ENCODE measurements at regions not wholly inside any gene's neighbourhood (a gene's known extent, or its start where the extent isn't known, plus 50 kb on each side); places are given as distances from the start of the nearest gene placed in this dataset.

DNA sequence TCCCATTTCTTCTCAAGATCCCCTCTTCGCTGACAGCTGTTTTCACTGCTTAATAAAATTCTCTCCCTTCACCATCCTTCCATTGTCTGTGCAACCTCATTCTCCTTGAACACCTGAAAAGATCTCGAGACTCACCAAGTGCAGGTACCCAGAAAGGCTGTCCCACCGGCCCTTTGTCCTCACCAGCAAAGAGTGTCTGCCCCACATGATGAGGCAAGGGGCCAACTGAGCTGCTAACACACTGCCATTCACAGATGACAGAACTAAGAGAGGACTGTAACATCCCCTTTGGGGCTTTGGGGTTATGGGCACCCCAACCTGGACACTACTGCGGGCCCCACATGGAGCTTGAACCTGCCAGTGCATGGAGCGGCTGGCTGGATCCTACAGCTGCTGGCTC, 771.4 kb upstream of the MIR17HG start:
- no peaks in the 10 kb centered on the region for H3K9me3 ChIP-seq (ENCODE audit: low read depth, low read length, poor library complexity, severe bottlenecking)
- H3K4me1 ChIP-seq (ENCODE audit: insufficient read depth, low read length, poor library complexity, severe bottlenecking) = no peaks in the 10 kb centered on the region
- no peaks in the 10 kb centered on the region for H3K36me3 ChIP-seq (ENCODE audit: insufficient read depth, low read length, poor library complexity, severe bottlenecking)
- no peaks in the 10 kb centered on the region for H3K27me3 ChIP-seq (replicated peaks; ENCODE audit: insufficient read depth, low read depth, low read length, poor library complexity)
- no TSS peak for BruUV-seq (replicated peaks)
- no peak for DNase-seq (ENCODE audit: low spot score)
- no peak overlapping the region for H3K4me3 ChIP-seq (ENCODE audit: low read depth, low read length, poor library complexity, severe bottlenecking)
- CTCF ChIA-PET = no interaction called here
- no peak overlapping the region for H3K27ac ChIP-seq (ENCODE audit: low read depth, low read length, poor library complexity, severe bottlenecking)
- TF ChIP-seq, protein P1, sequence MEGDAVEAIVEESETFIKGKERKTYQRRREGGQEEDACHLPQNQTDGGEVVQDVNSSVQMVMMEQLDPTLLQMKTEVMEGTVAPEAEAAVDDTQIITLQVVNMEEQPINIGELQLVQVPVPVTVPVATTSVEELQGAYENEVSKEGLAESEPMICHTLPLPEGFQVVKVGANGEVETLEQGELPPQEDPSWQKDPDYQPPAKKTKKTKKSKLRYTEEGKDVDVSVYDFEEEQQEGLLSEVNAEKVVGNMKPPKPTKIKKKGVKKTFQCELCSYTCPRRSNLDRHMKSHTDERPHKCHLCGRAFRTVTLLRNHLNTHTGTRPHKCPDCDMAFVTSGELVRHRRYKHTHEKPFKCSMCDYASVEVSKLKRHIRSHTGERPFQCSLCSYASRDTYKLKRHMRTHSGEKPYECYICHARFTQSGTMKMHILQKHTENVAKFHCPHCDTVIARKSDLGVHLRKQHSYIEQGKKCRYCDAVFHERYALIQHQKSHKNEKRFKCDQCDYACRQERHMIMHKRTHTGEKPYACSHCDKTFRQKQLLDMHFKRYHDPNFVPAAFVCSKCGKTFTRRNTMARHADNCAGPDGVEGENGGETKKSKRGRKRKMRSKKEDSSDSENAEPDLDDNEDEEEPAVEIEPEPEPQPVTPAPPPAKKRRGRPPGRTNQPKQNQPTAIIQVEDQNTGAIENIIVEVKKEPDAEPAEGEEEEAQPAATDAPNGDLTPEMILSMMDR (conservative IDR thresholded peaks at IDR 0.05; ENCODE audit: low read depth, low read length) = no peak
- TF ChIP-seq EZH2 (IDR thresholded peaks at IDR 0.05; ENCODE audit: borderline replicate concordance, low read depth, low read length, poor library complexity, severe bottlenecking) = no peak
- intact Hi-C loops (cut with micrococcal nuclease; ENCODE audit: unreplicated experiment) = no loop called here
- POLR2A ChIA-PET (ENCODE audit: low non-redundant PET) = no interaction called here

- Histone ChIP-seq H3K4me3 (ENCODE audit: low read depth, low read length, poor library complexity, severe bottlenecking) (no peak overlapping the region), H3K36me3 (ENCODE audit: insufficient read depth, low read length, poor library complexity, severe bottlenecking) (no peaks in the 10 kb centered on the region), H3K27me3 (replicated peaks; ENCODE audit: insufficient read depth, low read depth, low read length, poor library complexity) (no peaks in the 10 kb centered on the region), H3K4me1 (ENCODE audit: insufficient read depth, low read length, poor library complexity, severe bottlenecking) (no peaks in the 10 kb centered on the region), H3K27ac (ENCODE audit: low read depth, low read length, poor library complexity, severe bottlenecking) (no peak overlapping the region), H3K9me3 (ENCODE audit: low read depth, low read length, poor library complexity, severe bottlenecking) (no peaks in the 10 kb centered on the region)
- ChIA-PET CTCF (no interaction called here), POLR2A (ENCODE audit: low non-redundant PET) (no interaction called here)
- DNase-seq (ENCODE audit: low spot score) = no peak
- TF ChIP-seq, protein P1 (conservative IDR thresholded peaks at IDR 0.05; ENCODE audit: low read depth, low read length) = no peak
- no peak for TF ChIP-seq EZH2 (IDR thresholded peaks at IDR 0.05; ENCODE audit: borderline replicate concordance, low read depth, low read length, poor library complexity, severe bottlenecking)
- BruUV-seq (replicated peaks) = no TSS peak
- intact Hi-C loops (cut with micrococcal nuclease; ENCODE audit: unreplicated experiment) = no loop called here
These were observed 769.8 kb upstream of the MIR17HG start for GRCh38 chr13:90577726-90578125.

- Histone ChIP-seq H3K4me1 (ENCODE audit: insufficient read depth, low read length, poor library complexity, severe bottlenecking) (no peaks in the 10 kb centered on the region), H3K27ac (ENCODE audit: low read depth, low read length, poor library complexity, severe bottlenecking) (no peak overlapping the region), H3K36me3 (ENCODE audit: insufficient read depth, low read length, poor library complexity, severe bottlenecking) (no peaks in the 10 kb centered on the region), H3K4me3 (ENCODE audit: low read depth, low read length, poor library complexity, severe bottlenecking) (no peak overlapping the region), H3K9me3 (ENCODE audit: low read depth, low read length, poor library complexity, severe bottlenecking) (no peaks in the 10 kb centered on the region), H3K27me3 (replicated peaks; ENCODE audit: insufficient read depth, low read depth, low read length, poor library complexity) (no peaks in the 10 kb centered on the region)
- no peak for TF ChIP-seq EZH2 (IDR thresholded peaks at IDR 0.05; ENCODE audit: borderline replicate concordance, low read depth, low read length, poor library complexity, severe bottlenecking)
- TF ChIP-seq, protein P1 (conservative IDR thresholded peaks at IDR 0.05; ENCODE audit: low read depth, low read length) = no peak
- no TSS peak for BruUV-seq (replicated peaks)
- ChIA-PET CTCF (no interaction called here), POLR2A (ENCODE audit: low non-redundant PET) (no interaction called here)
- no peak for DNase-seq (ENCODE audit: low spot score)
- intact Hi-C loops (cut with micrococcal nuclease; ENCODE audit: unreplicated experiment) = no loop called here
These were observed 762.1 kb upstream of the MIR17HG start for GRCh38 chr13:90585392-90585791.

All from A673 (cell line).